Neural cell (in vitro differentiated cells): ENCODE measurements at regions not wholly inside any gene's neighbourhood (a gene's known extent, or its start where the extent isn't known, plus 50 kb on each side); places are given as distances from the start of the nearest gene placed in this dataset.

Experiments used
- CTCF ChIP-seq: fragments of 450-650 bp; IDR thresholded peaks from 2 replicates; pipeline ENCODE4 v1.5.1; 2014; ENCODE audit warnings: antibody characterized with exemption, mild to moderate bottlenecking, moderate library complexity; ENCODE audit not compliant: poor library complexity, severe bottlenecking
- EP300 ChIP-seq: fragments of 450-650 bp; conservative IDR thresholded peaks from 2 replicates; pipeline ENCODE4 v1.6.1; 2014; ENCODE audit warnings: antibody characterized with exemption, mild to moderate bottlenecking, moderate library complexity; ENCODE audit not compliant: poor library complexity, severe bottlenecking
- EZH2 ChIP-seq: fragments of 200-600, 300-800 bp; shearing (Covaris generic), sonication (generic); IDR thresholded peaks from 2 replicates; pipeline ENCODE4 v1.6.1; 2014; ENCODE audit warnings: antibody characterized with exemption, low read length, borderline replicate concordance, mild to moderate bottlenecking; ENCODE audit not compliant: insufficient read depth, poor library complexity, severe bottlenecking
- MXI1 ChIP-seq: fragments of 450-650 bp; conservative IDR thresholded peaks from 2 replicates; pipeline ENCODE4 v1.6.1; 2014; ENCODE audit warnings: antibody characterized with exemption, mild to moderate bottlenecking; ENCODE audit not compliant: poor library complexity, severe bottlenecking
- POLR2AphosphoS5 ChIP-seq: IDR thresholded peaks from 2 replicates; pipeline ENCODE4 v1.6.1; 2012
- RAD21 ChIP-seq: fragments of 450-650 bp; conservative IDR thresholded peaks from 2 replicates; pipeline ENCODE4 v1.6.1; 2014; ENCODE audit warnings: antibody characterized with exemption, mild to moderate bottlenecking, moderate library complexity
- REST ChIP-seq: IDR thresholded peaks from 2 replicates; pipeline ENCODE4 v1.6.1; 2012; ENCODE audit warnings: borderline replicate concordance
- SMC3 ChIP-seq: fragments of 450-650 bp; conservative IDR thresholded peaks from 2 replicates; pipeline ENCODE4 v1.6.1; 2014; ENCODE audit warnings: antibody characterized with exemption, mild to moderate bottlenecking, moderate library complexity; ENCODE audit not compliant: poor library complexity
- TAF1 ChIP-seq: IDR thresholded peaks from 2 replicates; pipeline ENCODE4 v1.6.1; 2012; ENCODE audit warnings: low read depth

GRCh38 chr11:27216270-27217149, 146.5 kb downstream of the CCDC34 start:
- TF ChIP-seq CTCF (no peak), MXI1 (no peak), EP300 (no peak), POLR2AphosphoS5 (no peak), EZH2 (no peak), RAD21 (no peak), SMC3 (no peak), TAF1 (no peak), REST (no peak)
